ENCODE measurements at regions not wholly inside any gene's neighbourhood (a gene's known extent, or its start where the extent isn't known, plus 50 kb on each side); places are given as distances from the start of the nearest gene placed in this dataset.

- TF ChIP-seq ATF3 (IDR thresholded peaks at IDR 0.05) = no peak
These were observed 87.1 kb downstream of the KIF2B start (continued) for GRCh38 chr17:53909802-53910201.

- Histone ChIP-seq H3K4me1 (ENCODE audit: control insufficient read depth in 4 of 4, insufficient read depth in 4 of 4, low read length in 3 of 4) (no peaks in the 10 kb centered on the region), H3K27ac (ENCODE audit: low read depth in 1 of 2, low read length in 2 of 2) (no peak overlapping the region), H3K4me3 (ENCODE audit: low read depth in 1 of 3, low read length in 3 of 3) (no peak overlapping the region), H3K9ac (ENCODE audit: low read depth in 1 of 2, low read length in 2 of 2) (no peak overlapping the region), H3K9me3 (ENCODE audit: control insufficient read depth in 4 of 4, low read length in 3 of 4) (no peaks in the 10 kb centered on the region), H3K36me3 (ENCODE audit: control insufficient read depth in 4 of 4, insufficient read depth in 3 of 4, low read depth in 1 of 4, low read length in 3 of 4) (no peaks in the 10 kb centered on the region), H3K27me3 (ENCODE audit: control insufficient read depth in 4 of 4, insufficient read depth in 4 of 4, low read length in 3 of 4) (no peaks in the 10 kb centered on the region)
- WGBS = 41% methylated on average over 1 of the region's 1 CpG
- DNase-seq (ENCODE audit: low spot score) = no peak
- TF ChIP-seq EGR1 (IDR thresholded peaks at IDR 0.05; ENCODE audit: low read depth in 2 of 2) = no peak
- TF ChIP-seq, protein P1, sequence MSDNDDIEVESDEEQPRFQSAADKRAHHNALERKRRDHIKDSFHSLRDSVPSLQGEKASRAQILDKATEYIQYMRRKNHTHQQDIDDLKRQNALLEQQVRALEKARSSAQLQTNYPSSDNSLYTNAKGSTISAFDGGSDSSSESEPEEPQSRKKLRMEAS (IDR thresholded peaks at IDR 0.05) = no peak
- no peak for TF ChIP-seq TAF1 (conservative IDR thresholded peaks at IDR 0.05)
- TF ChIP-seq HNF4G (IDR thresholded peaks at IDR 0.05) = no peak
- no peak for TF ChIP-seq GABPA (IDR thresholded peaks at IDR 0.05 in 1 of 2, conservative IDR thresholded peaks at IDR 0.05 in 1 of 2)
- TF ChIP-seq RAD21 (IDR thresholded peaks at IDR 0.05) = no peak
- no peak for TF ChIP-seq SP1 (IDR thresholded peaks at IDR 0.05)
- TF ChIP-seq YY1 (IDR thresholded peaks at IDR 0.05) = no peak
- no peak for TF ChIP-seq ATF3 (IDR thresholded peaks at IDR 0.05)
- no peak for TF ChIP-seq RXRA (IDR thresholded peaks at IDR 0.05)
- TF ChIP-seq, protein P2, sequence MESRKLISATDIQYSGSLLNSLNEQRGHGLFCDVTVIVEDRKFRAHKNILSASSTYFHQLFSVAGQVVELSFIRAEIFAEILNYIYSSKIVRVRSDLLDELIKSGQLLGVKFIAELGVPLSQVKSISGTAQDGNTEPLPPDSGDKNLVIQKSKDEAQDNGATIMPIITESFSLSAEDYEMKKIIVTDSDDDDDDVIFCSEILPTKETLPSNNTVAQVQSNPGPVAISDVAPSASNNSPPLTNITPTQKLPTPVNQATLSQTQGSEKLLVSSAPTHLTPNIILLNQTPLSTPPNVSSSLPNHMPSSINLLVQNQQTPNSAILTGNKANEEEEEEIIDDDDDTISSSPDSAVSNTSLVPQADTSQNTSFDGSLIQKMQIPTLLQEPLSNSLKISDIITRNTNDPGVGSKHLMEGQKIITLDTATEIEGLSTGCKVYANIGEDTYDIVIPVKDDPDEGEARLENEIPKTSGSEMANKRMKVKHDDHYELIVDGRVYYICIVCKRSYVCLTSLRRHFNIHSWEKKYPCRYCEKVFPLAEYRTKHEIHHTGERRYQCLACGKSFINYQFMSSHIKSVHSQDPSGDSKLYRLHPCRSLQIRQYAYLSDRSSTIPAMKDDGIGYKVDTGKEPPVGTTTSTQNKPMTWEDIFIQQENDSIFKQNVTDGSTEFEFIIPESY (IDR thresholded peaks at IDR 0.05) = no peak
- no peak for TF ChIP-seq FOXA1 (IDR thresholded peaks at IDR 0.05)
- TF ChIP-seq CTCF (IDR thresholded peaks at IDR 0.05; ENCODE audit: low read depth, low read length, missing input control) = no peak
- TF ChIP-seq HNF4A (conservative IDR thresholded peaks at IDR 0.05) = no peak
- TF ChIP-seq NR2F2 (IDR thresholded peaks at IDR 0.05) = no peak
- no peak for TF ChIP-seq JUND (IDR thresholded peaks at IDR 0.05)
These were observed 89.4 kb downstream of the KIF2B start for GRCh38 chr17:53912117-53912516.

DNA sequence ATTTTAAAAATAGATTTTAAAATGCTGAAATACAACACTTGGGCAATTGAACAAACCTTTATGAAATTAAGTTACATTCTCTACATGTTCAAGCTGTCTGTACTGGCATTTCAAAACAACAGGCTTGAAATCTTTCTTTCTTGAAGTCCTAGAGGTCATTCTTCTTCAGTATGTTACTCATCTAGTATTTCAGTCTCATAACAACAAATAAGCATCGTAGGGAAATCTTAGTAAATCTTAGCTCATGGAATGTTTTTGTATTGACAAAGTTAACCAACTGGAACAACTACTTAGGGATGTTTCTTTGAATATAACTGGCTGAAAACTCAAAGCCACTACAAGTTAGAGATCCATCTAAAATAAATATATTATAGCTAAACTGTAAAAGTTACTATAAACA is 96.6 kb downstream of the KIF2B start:
- H3K27ac ChIP-seq (ENCODE audit: low read depth in 1 of 2, low read length in 2 of 2) = no peak overlapping the region
- no peaks in the 10 kb centered on the region for H3K36me3 ChIP-seq (ENCODE audit: control insufficient read depth in 4 of 4, insufficient read depth in 3 of 4, low read depth in 1 of 4, low read length in 3 of 4)
- no peak overlapping the region for H3K9ac ChIP-seq (ENCODE audit: low read depth in 1 of 2, low read length in 2 of 2)
- TF ChIP-seq, protein P3, sequence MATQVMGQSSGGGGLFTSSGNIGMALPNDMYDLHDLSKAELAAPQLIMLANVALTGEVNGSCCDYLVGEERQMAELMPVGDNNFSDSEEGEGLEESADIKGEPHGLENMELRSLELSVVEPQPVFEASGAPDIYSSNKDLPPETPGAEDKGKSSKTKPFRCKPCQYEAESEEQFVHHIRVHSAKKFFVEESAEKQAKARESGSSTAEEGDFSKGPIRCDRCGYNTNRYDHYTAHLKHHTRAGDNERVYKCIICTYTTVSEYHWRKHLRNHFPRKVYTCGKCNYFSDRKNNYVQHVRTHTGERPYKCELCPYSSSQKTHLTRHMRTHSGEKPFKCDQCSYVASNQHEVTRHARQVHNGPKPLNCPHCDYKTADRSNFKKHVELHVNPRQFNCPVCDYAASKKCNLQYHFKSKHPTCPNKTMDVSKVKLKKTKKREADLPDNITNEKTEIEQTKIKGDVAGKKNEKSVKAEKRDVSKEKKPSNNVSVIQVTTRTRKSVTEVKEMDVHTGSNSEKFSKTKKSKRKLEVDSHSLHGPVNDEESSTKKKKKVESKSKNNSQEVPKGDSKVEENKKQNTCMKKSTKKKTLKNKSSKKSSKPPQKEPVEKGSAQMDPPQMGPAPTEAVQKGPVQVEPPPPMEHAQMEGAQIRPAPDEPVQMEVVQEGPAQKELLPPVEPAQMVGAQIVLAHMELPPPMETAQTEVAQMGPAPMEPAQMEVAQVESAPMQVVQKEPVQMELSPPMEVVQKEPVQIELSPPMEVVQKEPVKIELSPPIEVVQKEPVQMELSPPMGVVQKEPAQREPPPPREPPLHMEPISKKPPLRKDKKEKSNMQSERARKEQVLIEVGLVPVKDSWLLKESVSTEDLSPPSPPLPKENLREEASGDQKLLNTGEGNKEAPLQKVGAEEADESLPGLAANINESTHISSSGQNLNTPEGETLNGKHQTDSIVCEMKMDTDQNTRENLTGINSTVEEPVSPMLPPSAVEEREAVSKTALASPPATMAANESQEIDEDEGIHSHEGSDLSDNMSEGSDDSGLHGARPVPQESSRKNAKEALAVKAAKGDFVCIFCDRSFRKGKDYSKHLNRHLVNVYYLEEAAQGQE (IDR thresholded peaks at IDR 0.05) = no peak
- no peaks in the 10 kb centered on the region for H3K27me3 ChIP-seq (ENCODE audit: control insufficient read depth in 4 of 4, insufficient read depth in 4 of 4, low read length in 3 of 4)
- WGBS = 78% methylated on average over 1 of the region's 1 CpG
- peaks cover 0 to 3% (median under 1%) of the 10 kb centered on the region in 4 donors for H3K4me1 ChIP-seq (ENCODE audit: control insufficient read depth in 4 of 4, insufficient read depth in 4 of 4, low read length in 3 of 4)
- H3K9me3 ChIP-seq (ENCODE audit: control insufficient read depth in 4 of 4, low read length in 3 of 4) = no peaks in the 10 kb centered on the region
- H3K4me3 ChIP-seq (ENCODE audit: low read depth in 1 of 3, low read length in 3 of 3) = no peak overlapping the region
- DNase-seq (ENCODE audit: low spot score) = no peak

Data from liver (tissue), 8 donors.